ENCODE measurements at regions not wholly inside any gene's neighbourhood (a gene's known extent, or its start where the extent isn't known, plus 50 kb on each side); places are given as distances from the start of the nearest gene placed in this dataset.

- TF ChIP-seq CTCF (IDR thresholded peaks at IDR 0.05) (no peak), POLR2A (IDR thresholded peaks at IDR 0.05) (no peak)
Measured at GRCh38 chr1:29416267-29417146, 180.2 kb downstream of the PTPRU start.
